Suppressor macrophage treated with lipopolysaccharide for 1 hour (primary cell): ENCODE measurements at regions not wholly inside any gene's neighbourhood (a gene's known extent, or its start where the extent isn't known, plus 50 kb on each side); places are given as distances from the start of the nearest gene placed in this dataset.

ENCODE experiments used
- DNase-seq, 3 donors: peaks; one replicate each; pipeline ENCODE4 v3.0.0-alpha.2; 2020 to 2022

- DNase-seq, result no peak
Measured at GRCh38 chr4:139611391-139611790, 54.2 kb upstream of the MGST2 start.

GRCh38 chr4:139609647-139610046 is 53.6 kb upstream of the SETD7 start:
- no peak for DNase-seq

- no peak for DNase-seq
Measured at GRCh38 chr4:139607502-139608060, 51.6 kb upstream of the SETD7 start.

- DNase-seq, result peak; percentile 31 to 41 (median 32)
Measured at GRCh38 chr4:139606579-139607501, 50.8 kb upstream of the SETD7 start.

GRCh38 chr4:139606103-139606502 is 50.1 kb upstream of the SETD7 start:
- DNase-seq, result no peak
